GM19395 (cell line): ENCODE measurements at regions not wholly inside any gene's neighbourhood (a gene's known extent, or its start where the extent isn't known, plus 50 kb on each side); places are given as distances from the start of the nearest gene placed in this dataset.

Source experiments
- ATAC-seq: cut with Tn5 transposase; IDR thresholded peaks from one replicate; pipeline ENCODE4 v1.9.1; 2021; ENCODE audit warnings: mild to moderate bottlenecking, moderate library complexity; ENCODE audit not compliant: unreplicated experiment

- ATAC-seq, result no peak
These were observed 161.7 kb upstream of the UBE2E1 start for GRCh38 chr3:23644099-23644498.

- ATAC-seq, result no peak
These were observed 161.1 kb upstream of the UBE2E1 start for GRCh38 chr3:23644676-23645075.

- no peak for ATAC-seq
These were observed 160.1 kb upstream of the UBE2E1 start for GRCh38 chr3:23645533-23646183.

- ATAC-seq, result no peak
These were observed 159.4 kb upstream of the UBE2E1 start for GRCh38 chr3:23646184-23646920.

- no peak for ATAC-seq
These were observed 158.0 kb upstream of the UBE2E1 start for GRCh38 chr3:23647706-23648258.

GRCh38 chr3:23648326-23648995 lies 157.3 kb upstream of the UBE2E1 start:
- ATAC-seq, result no peak

- ATAC-seq, result no peak
These were observed 156.8 kb upstream of the UBE2E1 start for GRCh38 chr3:23648996-23649395.

- ATAC-seq, result no peak
These were observed 156.3 kb upstream of the UBE2E1 start for GRCh38 chr3:23649448-23649847.

- ATAC-seq, result no peak
These were observed 155.2 kb upstream of the UBE2E1 start for GRCh38 chr3:23650371-23651140.

- ATAC-seq, result peak; percentile 96
These were observed 151.9 kb upstream of the UBE2E1 start for GRCh38 chr3:23653647-23654525.

GRCh38 chr3:23654571-23654970 lies 151.2 kb upstream of the UBE2E1 start:
- peak; percentile 34 for ATAC-seq

- ATAC-seq, result no peak
These were observed 150.0 kb upstream of the UBE2E1 start for GRCh38 chr3:23655749-23656148.

- ATAC-seq, result no peak
These were observed 149.6 kb upstream of the UBE2E1 start for GRCh38 chr3:23656199-23656598.

- no peak for ATAC-seq
These were observed 148.9 kb upstream of the UBE2E1 start for GRCh38 chr3:23656821-23657220.

GRCh38 chr3:23657647-23658046 lies 148.1 kb upstream of the UBE2E1 start:
- no peak for ATAC-seq

GRCh38 chr3:23659274-23659673 lies 146.5 kb upstream of the UBE2E1 start:
- peak; percentile 63 for ATAC-seq

- no peak for ATAC-seq
These were observed 145.8 kb upstream of the UBE2E1 start for GRCh38 chr3:23659840-23660430.

GRCh38 chr3:23662079-23662617 lies 143.6 kb upstream of the UBE2E1 start:
- no peak for ATAC-seq

- no peak for ATAC-seq
These were observed 142.5 kb upstream of the UBE2E1 start for GRCh38 chr3:23663246-23663645.
